ENCODE measurements at regions not wholly inside any gene's neighbourhood (a gene's known extent, or its start where the extent isn't known, plus 50 kb on each side); places are given as distances from the start of the nearest gene placed in this dataset.

GRCh38 chr13:65445340-65445739 lies 1784.8 kb downstream of the PCDH9 start:
- no peak overlapping the region for H3K4me3 ChIP-seq (replicated peaks in 1 of 3; ENCODE audit: insufficient read depth in 1 of 3, low read depth in 2 of 3, low read length in 3 of 3)
- no peak for FAIRE-seq
- no peak for DNase-seq (ENCODE audit: low spot score)
- H3K9me3 ChIP-seq (ENCODE audit: low read length): peaks cover 34% of the 10 kb centered on the region
- no peaks in the 10 kb centered on the region for H3K4me1 ChIP-seq (ENCODE audit: insufficient read depth, low read length)
- no peak overlapping the region for H3K9ac ChIP-seq (ENCODE audit: insufficient read depth, low read depth, low read length)
- intact Hi-C loops (cut with micrococcal nuclease; ENCODE audit: unreplicated experiment): no loop called here
- no peak overlapping the region for H2AFZ ChIP-seq (ENCODE audit: low read length)
- ChIA-PET CTCF (ENCODE audit: low intra/inter-chr PET ratio, low total read pairs) (no interaction called here), POLR2A (no interaction called here)
- in situ Hi-C loops (cut with HindIII; ENCODE audit: extremely low pct_ligation_motif_present, low pct_unique_long_range_greater_than_20kb): no loop called here
- no peaks in the 10 kb centered on the region for H4K20me1 ChIP-seq (ENCODE audit: insufficient read depth, low read length)
- ATAC-seq: no peak
- no peaks in the 10 kb centered on the region for H3K79me2 ChIP-seq (ENCODE audit: insufficient read depth, low read length)
- H3K4me2 ChIP-seq (ENCODE audit: low read depth, low read length): no peak overlapping the region
- H3K27me3 ChIP-seq (ENCODE audit: control insufficient read depth in 1 of 2, insufficient read depth in 2 of 2, low read length in 2 of 2): no peaks in the 10 kb centered on the region
- TF ChIP-seq CHCHD3 (CRISPR knock-in tag; IDR thresholded peaks at IDR 0.05): no peak
- no peak for TF ChIP-seq ZKSCAN8 (CRISPR knock-in tag; IDR thresholded peaks at IDR 0.05; ENCODE audit: borderline replicate concordance)
- TF ChIP-seq DNMT3B (CRISPR knock-in tag; conservative IDR thresholded peaks at IDR 0.05): no peak
- TF ChIP-seq GTF2F1 (IDR thresholded peaks at IDR 0.05; ENCODE audit: low read length): no peak
- TF ChIP-seq IRF2 (CRISPR knock-in tag; IDR thresholded peaks at IDR 0.05): no peak
- TF ChIP-seq U2AF1 (optimal IDR thresholded peaks at IDR 0.05; ENCODE audit: low read depth, low read length): no peak
- no peak for TF ChIP-seq BRF2 (CRISPR knock-in tag; IDR thresholded peaks at IDR 0.05)
- TF ChIP-seq ZNF547 (CRISPR knock-in tag; IDR thresholded peaks at IDR 0.05): no peak
- no peak for TF ChIP-seq ZNF550 (CRISPR knock-in tag; IDR thresholded peaks at IDR 0.05; ENCODE audit: borderline replicate concordance)
- no peak for TF ChIP-seq NFKB2 (CRISPR knock-in tag; IDR thresholded peaks at IDR 0.05; ENCODE audit: borderline replicate concordance)
- TF ChIP-seq TCF12 (IDR thresholded peaks at IDR 0.05): no peak
- TF ChIP-seq TCF12 (CRISPR knock-in tag; IDR thresholded peaks at IDR 0.05): no peak
- H3K27ac ChIP-seq (ENCODE audit: extremely low read length, insufficient read depth, low read length): no peak overlapping the region
- H3K36me3 ChIP-seq (replicated peaks in 1 of 2; ENCODE audit: control insufficient read depth in 1 of 2, insufficient read depth in 2 of 2, low read length in 2 of 2): no peaks in the 10 kb centered on the region
- no TSS peak for BruUV-seq (replicated peaks)
